ENCODE measurements at regions not wholly inside any gene's neighbourhood (a gene's known extent, or its start where the extent isn't known, plus 50 kb on each side); places are given as distances from the start of the nearest gene placed in this dataset.
A peak's percentile ranks its signal among the peaks of the same experiment; 100 is the strongest.

GRCh38 chr17:6187836-6188235 lies 117.7 kb downstream of the WSCD1 start:
- no peaks in the 10 kb centered on the region for H3K36me3 ChIP-seq (ENCODE audit: insufficient read depth, low read length)
- no peak overlapping the region for H3K27ac ChIP-seq (ENCODE audit: low read depth, low read length)
- Mint-ChIP-seq H3K27me3 (ENCODE audit: low read depth, unreplicated experiment) (peaks cover 23% of the 10 kb centered on the region), H3K36me3 (ENCODE audit: low read depth, unreplicated experiment) (no peaks in the 10 kb centered on the region), H3K9me3 (ENCODE audit: unreplicated experiment) (peaks cover 1% of the 10 kb centered on the region), H3K27ac (ENCODE audit: unreplicated experiment) (no peak overlapping the region), H3K4me3 (ENCODE audit: unreplicated experiment) (no peak overlapping the region), H3K4me1 (ENCODE audit: low read depth, unreplicated experiment) (peaks cover under 1% of the 10 kb centered on the region)
- H3K4me2 ChIP-seq (ENCODE audit: low read length), result peak overlapping the region; percentile 44
- peaks cover 4% of the 10 kb centered on the region for H3K27me3 ChIP-seq (ENCODE audit: insufficient read depth, low read length)
- H2AFZ ChIP-seq (ENCODE audit: low read depth, low read length), result no peak overlapping the region
- FAIRE-seq (no peak), DNase-seq (ENCODE audit: low read depth) (peak; percentile 5)
- H3K9me3 ChIP-seq (ENCODE audit: insufficient read depth, low read depth, low read length), result no peaks in the 10 kb centered on the region
- no peak overlapping the region for H3K9ac ChIP-seq (ENCODE audit: low read length)
- no peaks in the 10 kb centered on the region for H3K79me2 ChIP-seq (ENCODE audit: insufficient read depth, low read length)
- TF ChIP-seq CTCF (IDR thresholded peaks at IDR 0.05; ENCODE audit: insufficient read depth, low read depth, low read length) (no peak), EZH2 (IDR thresholded peaks at IDR 0.05; ENCODE audit: insufficient read depth, low read length) (no peak)
- H3K4me3 ChIP-seq (ENCODE audit: insufficient read depth, low read depth, low read length), result no peak overlapping the region
- no peaks in the 10 kb centered on the region for H4K20me1 ChIP-seq (ENCODE audit: insufficient read depth, low read length)
- no peaks in the 10 kb centered on the region for H3K4me1 ChIP-seq (ENCODE audit: insufficient read depth, low read length)

- H3K36me3 ChIP-seq (ENCODE audit: insufficient read depth, low read length), result no peaks in the 10 kb centered on the region
- peaks cover 2% of the 10 kb centered on the region for H3K27me3 ChIP-seq (ENCODE audit: insufficient read depth, low read length)
- H3K4me1 Mint-ChIP-seq (ENCODE audit: low read depth, unreplicated experiment), result no peaks in the 10 kb centered on the region
- DNase-seq (ENCODE audit: low read depth), result no peak
- H3K27me3 Mint-ChIP-seq (ENCODE audit: low read depth, unreplicated experiment), result peaks cover 22% of the 10 kb centered on the region
- no peak for FAIRE-seq
- H3K36me3 Mint-ChIP-seq (ENCODE audit: low read depth, unreplicated experiment), result no peaks in the 10 kb centered on the region
- no peaks in the 10 kb centered on the region for H4K20me1 ChIP-seq (ENCODE audit: insufficient read depth, low read length)
- H3K27ac ChIP-seq (ENCODE audit: low read depth, low read length), result no peak overlapping the region
- no peaks in the 10 kb centered on the region for H3K79me2 ChIP-seq (ENCODE audit: insufficient read depth, low read length)
- no peak overlapping the region for H2AFZ ChIP-seq (ENCODE audit: low read depth, low read length)
- H3K4me1 ChIP-seq (ENCODE audit: insufficient read depth, low read length), result no peaks in the 10 kb centered on the region
- TF ChIP-seq EZH2 (IDR thresholded peaks at IDR 0.05; ENCODE audit: insufficient read depth, low read length) (no peak), CTCF (IDR thresholded peaks at IDR 0.05; ENCODE audit: insufficient read depth, low read depth, low read length) (no peak)
- no peak overlapping the region for H3K9ac ChIP-seq (ENCODE audit: low read length)
- no peak overlapping the region for H3K4me3 Mint-ChIP-seq (ENCODE audit: unreplicated experiment)
- H3K9me3 Mint-ChIP-seq (ENCODE audit: unreplicated experiment), result no peaks in the 10 kb centered on the region
- no peak overlapping the region for H3K4me3 ChIP-seq (ENCODE audit: insufficient read depth, low read depth, low read length)
- no peak overlapping the region for H3K27ac Mint-ChIP-seq (ENCODE audit: unreplicated experiment)
- H3K9me3 ChIP-seq (ENCODE audit: insufficient read depth, low read depth, low read length), result no peaks in the 10 kb centered on the region
- no peak overlapping the region for H3K4me2 ChIP-seq (ENCODE audit: low read length)
Measured at GRCh38 chr17:6186998-6187397, 116.8 kb downstream of the WSCD1 start.

GRCh38 chr17:6184508-6184907 lies 114.3 kb downstream of the WSCD1 start:
- Histone ChIP-seq H3K9me3 (ENCODE audit: insufficient read depth, low read depth, low read length) (no peaks in the 10 kb centered on the region), H3K9ac (ENCODE audit: low read length) (no peak overlapping the region), H3K4me1 (ENCODE audit: insufficient read depth, low read length) (no peaks in the 10 kb centered on the region), H3K4me2 (ENCODE audit: low read length) (no peak overlapping the region), H3K36me3 (ENCODE audit: insufficient read depth, low read length) (no peaks in the 10 kb centered on the region), H3K4me3 (ENCODE audit: insufficient read depth, low read depth, low read length) (no peak overlapping the region), H3K79me2 (ENCODE audit: insufficient read depth, low read length) (no peaks in the 10 kb centered on the region), H3K27me3 (ENCODE audit: insufficient read depth, low read length) (no peaks in the 10 kb centered on the region), H2AFZ (ENCODE audit: low read depth, low read length) (no peak overlapping the region), H4K20me1 (ENCODE audit: insufficient read depth, low read length) (no peaks in the 10 kb centered on the region), H3K27ac (ENCODE audit: low read depth, low read length) (no peak overlapping the region)
- Mint-ChIP-seq H3K36me3 (ENCODE audit: low read depth, unreplicated experiment) (no peaks in the 10 kb centered on the region), H3K27ac (ENCODE audit: unreplicated experiment) (no peak overlapping the region), H3K4me1 (ENCODE audit: low read depth, unreplicated experiment) (no peaks in the 10 kb centered on the region), H3K4me3 (ENCODE audit: unreplicated experiment) (no peak overlapping the region), H3K9me3 (ENCODE audit: unreplicated experiment) (no peaks in the 10 kb centered on the region), H3K27me3 (ENCODE audit: low read depth, unreplicated experiment) (peaks cover 12% of the 10 kb centered on the region)
- TF ChIP-seq CTCF (IDR thresholded peaks at IDR 0.05; ENCODE audit: insufficient read depth, low read depth, low read length) (no peak), EZH2 (IDR thresholded peaks at IDR 0.05; ENCODE audit: insufficient read depth, low read length) (no peak)
- DNase-seq (ENCODE audit: low read depth) (no peak), FAIRE-seq (no peak)
